ENCODE measurements at regions not wholly inside any gene's neighbourhood (a gene's known extent, or its start where the extent isn't known, plus 50 kb on each side); places are given as distances from the start of the nearest gene placed in this dataset.

DNA sequence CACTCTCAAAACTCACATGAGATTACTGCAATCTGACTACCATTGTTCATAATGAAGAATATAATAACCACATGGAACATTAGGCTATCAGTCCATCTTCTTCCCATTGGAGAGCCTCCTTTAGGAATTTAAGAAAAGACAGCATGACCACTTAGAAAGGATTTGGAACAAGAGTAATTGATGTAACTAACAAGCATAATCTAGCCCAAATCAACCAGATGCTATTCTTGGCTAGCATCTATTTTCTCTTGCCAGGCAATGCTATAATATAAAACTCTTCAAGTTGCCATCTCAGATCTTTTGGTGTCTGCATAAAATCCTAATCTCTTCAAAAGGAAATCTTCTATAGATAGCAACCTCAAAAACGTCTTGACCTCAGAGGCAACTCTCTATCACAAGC, 152.0 kb upstream of the REG3G start:
- TF ChIP-seq, protein P1, sequence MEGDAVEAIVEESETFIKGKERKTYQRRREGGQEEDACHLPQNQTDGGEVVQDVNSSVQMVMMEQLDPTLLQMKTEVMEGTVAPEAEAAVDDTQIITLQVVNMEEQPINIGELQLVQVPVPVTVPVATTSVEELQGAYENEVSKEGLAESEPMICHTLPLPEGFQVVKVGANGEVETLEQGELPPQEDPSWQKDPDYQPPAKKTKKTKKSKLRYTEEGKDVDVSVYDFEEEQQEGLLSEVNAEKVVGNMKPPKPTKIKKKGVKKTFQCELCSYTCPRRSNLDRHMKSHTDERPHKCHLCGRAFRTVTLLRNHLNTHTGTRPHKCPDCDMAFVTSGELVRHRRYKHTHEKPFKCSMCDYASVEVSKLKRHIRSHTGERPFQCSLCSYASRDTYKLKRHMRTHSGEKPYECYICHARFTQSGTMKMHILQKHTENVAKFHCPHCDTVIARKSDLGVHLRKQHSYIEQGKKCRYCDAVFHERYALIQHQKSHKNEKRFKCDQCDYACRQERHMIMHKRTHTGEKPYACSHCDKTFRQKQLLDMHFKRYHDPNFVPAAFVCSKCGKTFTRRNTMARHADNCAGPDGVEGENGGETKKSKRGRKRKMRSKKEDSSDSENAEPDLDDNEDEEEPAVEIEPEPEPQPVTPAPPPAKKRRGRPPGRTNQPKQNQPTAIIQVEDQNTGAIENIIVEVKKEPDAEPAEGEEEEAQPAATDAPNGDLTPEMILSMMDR (IDR thresholded peaks at IDR 0.05), result no peak
- no peak for TF ChIP-seq POLR2A (IDR thresholded peaks at IDR 0.05)

All from sigmoid colon (tissue), 3 donors.